DMS53 treated with DMSO at 0.1 percent for 48 hours (cell line): ENCODE measurements at regions not wholly inside any gene's neighbourhood (a gene's known extent, or its start where the extent isn't known, plus 50 kb on each side); places are given as distances from the start of the nearest gene placed in this dataset.

ENCODE experiments used
- DNase-seq: peaks from one replicate; lab custom pipeline; 2025; ENCODE audit not compliant: unreplicated experiment; lab: John Stamatoyannopoulos, UW

DNA sequence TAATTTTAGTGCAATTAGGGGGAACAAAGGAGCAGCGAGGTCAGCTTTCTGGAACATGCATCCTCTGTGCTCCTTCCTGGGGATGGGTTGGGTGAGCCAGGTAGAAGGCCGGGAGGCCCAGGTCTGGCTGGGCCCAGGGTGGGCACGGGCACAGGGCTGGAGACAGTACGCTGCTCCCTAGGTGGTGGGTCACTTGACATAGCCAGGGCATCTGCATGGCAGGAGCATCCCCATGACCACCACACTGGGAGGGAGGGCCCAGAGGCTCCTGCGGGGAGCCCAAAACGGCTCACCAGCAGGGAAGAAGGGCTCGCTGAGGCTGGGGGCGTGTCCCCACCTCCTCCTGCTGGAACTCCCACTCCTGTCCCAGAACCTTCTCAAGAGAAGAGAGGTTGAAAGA is 216.8 kb downstream of the NXNL2 start:
- DNase-seq = no peak

GRCh38 chr9:88753691-88754367 is 218.9 kb downstream of the NXNL2 start:
- DNase-seq = no peak

DNA sequence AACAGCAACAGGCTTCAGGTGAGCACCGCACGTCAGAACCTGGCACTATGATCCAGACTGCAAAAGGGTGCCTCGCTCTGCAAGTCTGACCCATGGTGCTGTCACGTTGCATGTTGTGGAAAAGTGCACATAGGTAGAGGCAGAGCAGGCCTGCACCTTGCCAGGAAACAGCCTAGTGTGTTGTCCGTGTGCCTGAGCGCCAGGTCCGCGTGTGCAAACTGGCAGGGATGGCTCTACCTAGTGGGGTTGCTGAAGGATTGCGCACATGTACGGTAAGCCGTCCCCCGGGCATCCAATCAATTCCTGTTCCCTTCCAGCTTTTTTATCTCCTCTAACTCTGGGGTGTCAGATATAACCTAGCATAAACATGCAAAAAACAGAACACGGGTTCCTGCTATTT is 219.5 kb downstream of the NXNL2 start:
- DNase-seq = no peak

DNA sequence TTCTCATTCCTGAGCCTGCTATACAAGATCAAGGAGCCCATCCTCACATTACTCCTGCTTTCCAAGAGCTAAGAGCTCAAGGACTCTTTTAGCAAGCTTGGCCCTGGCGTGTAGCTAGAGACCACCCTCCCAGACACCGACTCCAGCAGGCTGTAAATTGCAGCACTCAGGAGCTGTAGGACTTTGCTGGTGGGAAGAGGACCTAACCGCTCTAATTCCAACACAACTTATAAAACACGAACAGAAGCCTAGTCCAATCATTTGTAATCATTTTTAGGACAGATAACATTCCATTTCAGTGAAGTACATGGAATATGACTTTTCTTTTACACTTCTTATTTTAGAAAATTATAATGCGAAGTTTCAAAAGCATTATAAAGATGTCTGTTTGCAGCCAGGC is 219.9 kb downstream of the NXNL2 start:
- no peak for DNase-seq

GRCh38 chr9:88757406-88758010 is 222.5 kb downstream of the NXNL2 start:
- DNase-seq = no peak

DNA sequence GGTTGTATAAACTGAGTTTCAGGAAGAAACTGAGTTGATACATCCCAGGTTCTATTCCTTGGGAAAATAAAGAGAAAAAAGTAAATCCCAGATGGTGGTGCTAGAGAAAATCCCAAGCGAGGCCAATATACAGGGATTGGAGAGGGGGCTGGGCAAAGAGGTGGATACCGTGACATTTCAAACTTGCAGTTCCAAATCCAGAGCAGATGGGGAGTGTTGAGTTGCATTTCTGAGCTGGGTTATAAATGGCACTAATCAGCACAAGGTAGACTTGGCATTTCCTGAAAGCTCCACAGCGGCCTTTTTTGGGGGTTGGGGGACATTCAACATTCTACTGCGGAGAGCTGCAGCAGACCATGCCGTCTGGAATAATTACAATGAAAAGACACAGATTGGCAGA is 224.4 kb downstream of the NXNL2 start:
- DNase-seq = no peak

GRCh38 chr9:88766778-88767503 is 224.3 kb upstream of the S1PR3 start:
- DNase-seq = no peak

DNA sequence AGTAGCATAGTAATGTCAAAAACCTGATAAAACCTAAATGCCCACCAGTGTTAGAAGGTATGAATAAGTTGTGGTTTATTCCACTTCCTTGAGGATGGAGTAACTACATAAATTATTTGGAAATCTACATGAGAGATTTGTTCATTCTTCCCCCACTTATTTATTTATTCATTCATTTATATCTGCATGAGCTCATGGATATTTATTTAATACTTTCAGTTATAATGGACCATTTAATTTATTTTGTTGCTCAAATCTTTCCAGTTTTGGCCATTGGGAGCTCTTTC is 223.8 kb upstream of the S1PR3 start:
- DNase-seq = no peak

DNA sequence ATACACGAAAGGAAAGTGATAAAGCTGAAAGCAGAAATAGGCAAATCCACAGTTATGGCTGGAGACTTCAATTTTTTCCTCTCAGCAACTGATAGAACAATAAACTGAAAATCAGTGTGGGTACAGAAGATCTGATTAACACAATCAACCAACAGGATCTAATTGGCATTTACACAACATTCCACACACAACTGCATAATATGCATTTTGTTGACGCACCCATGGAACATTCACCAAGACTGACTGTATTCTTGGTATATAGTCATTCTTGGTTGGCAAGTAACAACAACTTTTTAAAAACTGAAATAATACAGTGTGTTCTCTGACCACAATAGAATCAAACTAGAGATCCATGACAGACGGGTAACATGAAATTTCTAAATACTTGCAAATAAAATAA is 218.7 kb upstream of the S1PR3 start:
- no peak for DNase-seq

- DNase-seq = no peak
Measured at GRCh38 chr9:88773126-88773525, 218.1 kb upstream of the S1PR3 start.

- no peak for DNase-seq
Measured at GRCh38 chr9:88773627-88774244, 217.5 kb upstream of the S1PR3 start.

DNA sequence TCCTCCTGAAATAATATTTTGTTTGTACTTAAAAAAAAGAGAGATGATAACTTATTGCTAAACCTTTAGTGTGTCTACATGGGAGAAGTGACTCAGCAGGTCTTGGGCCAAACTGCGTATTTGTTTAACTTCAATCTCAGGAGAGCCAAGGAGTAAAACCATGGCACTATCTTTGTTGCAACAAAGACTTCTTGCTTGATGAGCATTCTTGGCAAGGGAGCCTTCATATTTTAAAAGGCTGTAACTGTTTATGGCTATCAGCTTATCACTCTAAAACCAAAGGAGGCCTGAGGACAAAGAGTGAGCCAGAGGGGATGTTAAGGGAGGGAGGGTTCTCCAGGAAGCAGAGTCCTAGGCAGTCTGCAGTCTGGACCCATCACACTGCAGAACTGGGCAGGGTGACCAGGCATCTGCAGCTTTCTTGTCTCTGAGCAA is 216.2 kb upstream of the S1PR3 start:
- no peak for DNase-seq

- peak; percentile 0 for DNase-seq
Measured at GRCh38 chr9:88775559-88775958, 215.7 kb upstream of the S1PR3 start.

DNA sequence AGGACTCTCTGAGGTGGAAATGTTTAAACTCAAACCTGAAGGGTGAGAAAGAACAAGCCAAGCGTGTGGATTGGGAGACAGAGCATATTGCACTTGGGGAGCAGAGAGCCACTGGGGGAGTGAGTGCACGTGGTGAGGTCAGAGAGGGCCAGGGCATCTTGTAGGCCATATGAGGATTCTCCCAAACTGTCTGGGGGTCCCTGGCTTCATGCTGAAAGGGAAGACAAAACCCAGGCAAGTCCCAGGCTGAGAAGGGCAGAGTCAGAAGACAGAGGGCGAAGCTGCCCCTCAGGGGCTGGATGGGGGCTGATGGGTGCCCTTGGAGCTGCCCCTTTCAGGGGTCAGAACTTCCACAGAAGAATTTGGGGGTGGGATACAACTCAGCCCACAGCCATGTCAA is 215.3 kb upstream of the S1PR3 start:
- no peak for DNase-seq

DNA sequence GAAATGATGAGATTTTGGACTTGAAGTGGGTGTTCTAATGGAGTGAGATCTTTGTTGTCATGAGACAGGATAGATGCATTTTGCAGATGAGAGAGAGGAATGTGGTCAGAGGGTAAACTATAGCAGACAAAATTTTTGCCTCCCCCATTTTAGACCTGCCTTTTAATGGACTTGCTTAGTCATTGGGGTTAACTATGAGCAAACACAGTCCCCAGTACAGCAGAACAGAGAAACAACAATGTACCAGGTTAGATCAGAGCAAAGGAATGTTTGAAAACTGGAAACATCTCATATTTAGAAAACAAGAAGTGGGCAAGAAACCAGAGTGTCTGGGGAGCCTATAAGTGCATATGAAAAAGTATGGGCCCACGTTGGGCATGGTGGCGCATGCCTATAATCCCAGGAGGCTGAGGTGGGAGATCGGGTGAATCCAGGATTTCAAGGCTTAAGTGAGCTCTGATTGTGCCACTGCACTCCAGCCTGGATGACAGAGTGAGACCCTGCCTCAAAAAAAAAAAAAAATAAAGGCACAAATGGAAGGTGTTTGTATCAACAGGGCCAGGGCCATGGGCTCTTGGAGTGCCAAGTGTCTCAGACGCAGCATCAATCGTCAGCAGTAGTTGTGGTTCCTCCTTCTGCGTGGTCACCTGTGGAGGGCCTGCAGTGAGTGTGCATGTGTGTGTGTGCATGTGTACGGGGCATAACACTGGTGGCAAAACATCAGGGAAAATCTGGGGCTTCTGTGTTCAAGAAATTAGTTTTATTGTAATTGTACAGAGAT is 214.4 kb upstream of the S1PR3 start:
- DNase-seq = no peak

- DNase-seq = no peak
Measured at GRCh38 chr9:88777498-88778312, 213.6 kb upstream of the S1PR3 start.

GRCh38 chr9:88781628-88782391 is 209.5 kb upstream of the S1PR3 start:
- no peak for DNase-seq

DNA sequence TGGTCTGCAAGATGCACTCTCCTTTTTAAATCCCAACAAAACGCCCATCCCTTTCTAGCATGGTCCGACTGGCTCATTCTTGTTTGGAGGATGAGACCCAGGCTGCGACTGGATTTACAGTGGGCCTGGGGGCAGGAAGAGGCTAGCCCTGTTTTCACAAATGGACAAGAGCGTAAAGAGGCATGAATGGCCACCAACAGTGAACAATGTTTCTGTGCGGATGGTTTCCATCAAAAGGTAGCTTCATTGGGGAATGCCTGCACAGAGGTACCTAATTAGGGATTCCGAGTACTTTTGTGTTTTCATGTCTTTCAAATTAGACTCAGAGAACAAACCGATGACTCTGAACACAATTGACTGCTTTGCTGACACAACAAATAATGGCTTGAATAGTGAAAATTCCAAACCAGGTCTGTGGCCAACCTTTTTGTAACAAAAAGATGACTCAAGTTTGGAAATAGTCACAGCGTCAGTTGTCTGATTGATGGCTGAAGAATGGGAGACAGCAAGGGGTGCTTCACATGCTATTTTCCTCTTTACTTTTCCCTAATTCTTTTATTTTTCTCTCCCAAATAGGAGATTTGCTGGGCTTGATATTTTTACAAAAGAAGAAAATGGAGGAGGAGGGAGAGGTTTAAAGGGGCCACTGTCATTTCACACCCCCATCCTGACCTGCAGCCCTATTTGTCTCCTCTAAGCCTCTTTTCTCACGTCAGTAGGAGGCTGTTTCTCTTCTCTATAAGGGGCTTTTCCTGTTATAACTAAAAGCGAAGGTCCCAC is 208.1 kb upstream of the S1PR3 start:
- DNase-seq = no peak

GRCh38 chr9:88783711-88784083 is 207.6 kb upstream of the S1PR3 start:
- no peak for DNase-seq
